NCI-H446 treated with DMSO at 0.1 percent for 48 hours (cell line): ENCODE measurements at regions not wholly inside any gene's neighbourhood (a gene's known extent, or its start where the extent isn't known, plus 50 kb on each side); places are given as distances from the start of the nearest gene placed in this dataset.

Source experiments
- DNase-seq: peaks from one replicate; lab custom pipeline; 2025; lab: John Stamatoyannopoulos, UW

DNA sequence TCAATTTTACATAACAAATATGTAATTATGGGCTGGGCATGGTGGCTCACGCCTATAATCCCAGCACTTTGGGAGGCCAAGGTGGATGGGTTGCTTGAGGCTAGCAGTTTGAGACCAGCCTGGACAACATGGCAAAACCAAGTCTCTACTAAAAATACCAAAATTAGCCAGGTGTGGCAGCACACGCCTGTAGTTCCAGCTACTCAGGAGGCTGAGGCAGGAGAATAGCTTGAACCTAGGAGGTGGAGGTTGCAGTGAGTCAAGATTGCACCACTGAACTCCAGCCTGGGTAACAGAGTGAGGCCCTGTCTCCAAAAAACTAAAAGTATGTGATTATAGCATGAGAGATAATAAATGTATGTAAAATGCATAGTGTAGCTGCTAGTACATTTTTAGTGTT is 229.0 kb downstream of the PPARGC1A start:
- no peak for DNase-seq

GRCh38 chr4:23654791-23655190 is 235.1 kb downstream of the PPARGC1A start:
- no peak for DNase-seq

GRCh38 chr4:23648854-23649596 is 240.8 kb downstream of the PPARGC1A start:
- no peak for DNase-seq

DNA sequence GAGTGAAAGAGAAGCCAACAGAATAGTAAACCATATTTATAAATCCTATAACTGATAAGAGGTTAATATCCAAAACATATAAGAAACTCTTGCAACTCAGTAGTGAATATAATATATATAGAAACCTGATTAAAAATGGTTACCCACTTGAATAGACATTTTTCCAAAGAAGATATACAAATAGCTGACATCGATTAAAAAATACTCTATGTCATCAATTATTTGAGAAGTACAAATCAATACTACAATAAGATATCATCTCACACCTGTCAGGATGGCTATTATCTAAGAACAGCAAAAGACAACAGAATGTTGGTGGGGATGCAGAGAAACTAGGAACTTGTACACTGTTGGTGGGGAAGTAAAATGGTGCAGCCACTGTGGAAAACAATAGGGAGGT is 254.4 kb downstream of the PPARGC1A start:
- DNase-seq = no peak

- DNase-seq = no peak
Measured at GRCh38 chr4:23631255-23631950, 258.4 kb downstream of the PPARGC1A start.

DNA sequence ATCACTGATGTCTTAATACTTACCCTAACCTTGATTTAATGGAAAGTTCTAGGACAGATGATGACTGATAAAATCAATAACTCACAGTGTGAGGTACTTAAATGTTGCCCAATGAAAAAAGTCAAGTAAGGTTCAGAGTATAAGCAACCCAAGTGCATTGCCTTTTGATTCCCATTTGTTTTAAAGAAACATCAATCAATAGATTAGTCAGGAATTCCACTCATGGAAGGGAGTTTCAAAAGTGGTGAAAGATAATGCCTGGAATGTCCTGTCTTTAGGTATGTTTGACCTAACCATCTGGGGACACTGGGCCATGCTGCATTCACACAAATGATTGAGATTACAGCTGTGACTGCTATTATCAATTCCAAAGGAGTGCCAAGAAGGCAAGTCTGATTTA is 259.7 kb downstream of the PPARGC1A start:
- DNase-seq = no peak

GRCh38 chr4:23629421-23629820 is 260.4 kb downstream of the PPARGC1A start:
- DNase-seq = no peak

DNA sequence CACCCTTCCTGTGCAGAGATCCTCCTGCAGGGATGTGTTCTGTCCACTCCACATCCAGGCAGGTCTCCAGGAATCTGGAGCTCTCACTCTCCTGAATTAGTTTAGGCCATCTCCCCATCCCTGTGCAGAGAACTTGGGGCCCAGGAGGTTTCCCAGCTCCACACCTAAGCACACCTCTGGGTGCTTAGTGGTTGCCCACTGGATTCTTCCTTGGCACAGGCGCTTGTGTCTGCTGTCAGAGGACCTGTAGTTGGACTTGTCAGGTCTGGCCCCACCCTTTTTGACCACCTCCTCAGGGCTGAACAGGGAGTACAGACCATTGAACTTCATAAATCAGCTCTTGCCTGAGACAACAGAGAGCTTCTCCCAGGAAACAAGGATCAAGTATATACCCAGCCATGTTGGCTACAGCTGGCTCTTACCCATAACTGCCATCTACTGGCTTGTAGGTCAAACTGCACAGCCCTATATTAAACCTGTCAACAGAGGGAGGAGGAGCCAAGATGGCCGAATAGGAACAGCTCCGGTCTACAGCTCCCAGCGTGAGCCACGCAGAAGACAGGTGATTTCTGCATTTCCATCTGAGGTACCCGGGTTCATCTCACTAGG is 275.5 kb downstream of the PPARGC1A start:
- DNase-seq = peak; percentile 27

GRCh38 chr4:23613782-23614181 is 276.1 kb downstream of the PPARGC1A start:
- DNase-seq = no peak

GRCh38 chr4:23602720-23603119 is 287.1 kb downstream of the PPARGC1A start:
- DNase-seq = no peak

DNA sequence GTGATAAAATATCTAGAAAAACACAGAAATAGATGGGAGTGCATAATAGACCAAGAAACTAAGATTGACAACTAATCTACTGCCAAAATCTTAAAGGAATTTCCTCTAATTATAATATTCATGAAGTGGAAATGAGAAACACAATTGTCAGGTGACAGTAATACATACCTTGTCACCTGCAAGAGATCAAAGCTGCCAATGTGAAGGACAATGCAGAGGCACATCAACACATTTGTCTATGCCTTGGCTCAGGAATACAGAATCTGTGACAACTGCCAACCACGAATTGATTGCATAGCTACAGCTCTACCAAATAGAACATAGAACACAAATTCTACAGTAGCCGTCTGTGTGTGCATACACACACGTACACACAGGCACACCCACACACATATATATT is 295.7 kb downstream of the PPARGC1A start:
- no peak for DNase-seq

- DNase-seq = no peak
Measured at GRCh38 chr4:23590431-23590830, 299.4 kb downstream of the PPARGC1A start.

GRCh38 chr4:23584024-23584423 is 305.8 kb downstream of the PPARGC1A start:
- DNase-seq = no peak

DNA sequence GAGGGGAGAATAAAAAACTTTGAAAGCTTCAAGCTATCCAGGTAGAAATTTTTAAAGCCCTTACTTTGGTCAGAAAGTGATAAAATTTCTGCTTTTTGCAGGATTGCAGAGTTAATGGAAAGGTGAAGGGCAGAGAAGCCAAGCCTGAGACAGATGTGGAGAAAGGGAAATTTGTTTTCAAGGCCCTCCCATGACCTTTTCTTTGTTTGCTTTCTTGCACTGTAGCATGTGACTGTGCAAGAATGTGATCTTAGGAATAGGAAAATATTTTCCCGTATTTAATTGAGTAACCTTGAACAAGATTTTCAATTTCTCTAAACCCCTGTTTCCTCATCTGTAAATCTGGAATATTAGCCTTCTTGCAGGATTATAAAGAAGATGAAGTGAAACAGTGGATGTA is 307.2 kb downstream of the PPARGC1A start:
- DNase-seq = no peak

DNA sequence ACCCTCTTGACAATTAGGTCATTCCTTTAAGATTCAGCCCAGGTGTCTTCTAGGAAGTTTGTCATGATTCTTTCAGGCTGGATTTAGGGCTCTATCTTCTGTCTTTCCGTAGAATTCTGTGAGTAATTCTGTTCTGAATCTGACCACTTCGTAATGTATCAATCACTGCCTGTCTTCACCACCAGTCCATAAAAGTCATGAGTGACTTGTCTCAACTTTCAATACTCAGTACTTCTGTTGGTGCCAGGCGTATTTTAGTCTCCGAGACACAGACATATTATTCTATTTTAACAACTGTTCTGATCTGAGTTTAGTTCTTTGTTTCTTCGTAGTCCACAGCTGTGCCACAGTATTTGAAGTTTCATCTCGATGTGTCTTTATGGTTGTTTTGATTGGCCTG is 310.7 kb downstream of the PPARGC1A start:
- DNase-seq = no peak

- no peak for DNase-seq
Measured at GRCh38 chr4:23577398-23577797, 312.4 kb downstream of the PPARGC1A start.

- DNase-seq = no peak
Measured at GRCh38 chr4:23572382-23572781, 317.5 kb downstream of the PPARGC1A start.

DNA sequence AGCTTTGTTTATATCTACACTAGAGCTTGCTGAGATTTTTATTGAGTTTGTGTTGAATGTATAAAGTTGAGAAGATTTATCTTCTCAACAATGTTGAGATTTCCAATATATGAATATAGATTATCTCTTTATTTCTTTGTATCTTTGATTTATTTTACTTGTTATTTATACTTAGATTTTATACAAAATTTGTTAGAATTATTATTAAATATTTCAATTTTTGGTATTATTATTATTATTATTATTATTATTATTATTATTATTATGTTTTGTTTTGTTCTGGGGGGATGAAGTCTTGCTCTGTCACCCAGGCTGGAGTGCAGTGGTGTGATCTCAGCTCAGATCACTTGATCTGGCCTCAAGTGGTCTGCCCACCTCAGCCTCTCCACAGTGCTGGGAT is 322.5 kb downstream of the PPARGC1A start:
- no peak for DNase-seq

- DNase-seq = no peak
Measured at GRCh38 chr4:23560748-23561147, 329.1 kb downstream of the PPARGC1A start.

GRCh38 chr4:23558101-23558500 is 331.7 kb downstream of the PPARGC1A start:
- DNase-seq = no peak

DNA sequence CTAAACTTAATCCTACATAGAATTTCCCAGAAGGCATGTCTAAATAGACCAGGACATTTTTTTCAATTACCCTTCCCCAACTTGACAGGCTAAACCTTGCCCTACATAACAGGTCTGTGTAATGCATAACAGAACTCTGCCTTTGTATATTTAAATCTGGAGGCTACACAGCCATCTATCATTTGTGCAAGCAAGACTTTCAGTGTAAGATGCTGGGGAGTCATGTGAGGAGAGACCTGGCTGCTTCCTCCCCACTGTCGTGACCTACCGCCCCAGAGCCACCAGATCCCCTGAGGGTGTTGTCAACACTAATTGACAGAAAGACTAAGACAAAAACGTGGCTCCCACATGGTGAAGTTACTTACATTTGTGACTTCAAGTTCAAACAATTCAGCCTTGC is 342.2 kb downstream of the PPARGC1A start:
- no peak for DNase-seq

- no peak for DNase-seq
Measured at GRCh38 chr4:23547096-23547495, 342.8 kb downstream of the PPARGC1A start.

- DNase-seq = no peak
Measured at GRCh38 chr4:23539969-23540569, 349.8 kb downstream of the PPARGC1A start.
